Rectal smooth muscle tissue (tissue), 1 donor: ENCODE measurements at regions not wholly inside any gene's neighbourhood (a gene's known extent, or its start where the extent isn't known, plus 50 kb on each side); places are given as distances from the start of the nearest gene placed in this dataset.
"Not testable (repeated sequence)": the region's sequence is repeated elsewhere in the genome, so short reads cannot be mapped to it uniquely, and the experiment has no call there.

Experiments
- H3K27ac ChIP-seq: one replicate; pipeline ENCODE4 v1.7.0; 2013; ENCODE audit warnings: low read depth, low read length, inconsistent platforms
- H3K27me3 ChIP-seq: one replicate; pipeline ENCODE4 v1.7.0; 2013; ENCODE audit warnings: low read length; ENCODE audit not compliant: control insufficient read depth, insufficient read depth
- H3K36me3 ChIP-seq: one replicate; pipeline ENCODE4 v1.7.0; 2013; ENCODE audit warnings: low read length; ENCODE audit not compliant: control insufficient read depth, insufficient read depth
- H3K4me1 ChIP-seq: one replicate; pipeline ENCODE4 v1.7.0; 2013; ENCODE audit warnings: low read length; ENCODE audit not compliant: control insufficient read depth, insufficient read depth
- H3K4me3 ChIP-seq: one replicate; pipeline ENCODE4 v1.7.0; 2013; ENCODE audit warnings: low read length
- H3K9ac ChIP-seq: one replicate; pipeline ENCODE4 v1.7.0; 2013; ENCODE audit warnings: low read length

DNA sequence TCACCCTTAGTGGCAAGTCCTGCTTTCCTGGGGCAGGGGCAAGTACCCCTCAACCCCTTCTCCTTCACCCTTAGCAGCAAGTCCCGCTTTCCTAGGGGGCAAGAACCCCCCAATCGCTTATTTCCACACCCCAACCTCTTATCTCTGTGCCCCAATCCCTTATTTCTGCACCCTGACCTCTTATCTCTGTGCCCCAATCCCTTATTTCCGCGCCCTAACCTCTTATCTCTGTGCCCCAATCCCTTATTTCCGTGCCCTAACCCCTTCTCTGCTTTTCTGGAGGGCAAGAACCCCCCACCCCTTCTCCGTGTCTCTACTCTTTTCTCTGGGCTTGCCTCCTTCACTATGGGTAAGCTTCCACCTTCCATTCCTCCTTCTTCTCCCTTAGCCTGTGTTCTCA, 154.6 kb upstream of the NANOGP8 start:
- not testable (repeated sequence) for H3K4me3 ChIP-seq, H3K4me1 ChIP-seq, H3K9ac ChIP-seq, H3K27ac ChIP-seq, H3K27me3 ChIP-seq, H3K36me3 ChIP-seq

DNA sequence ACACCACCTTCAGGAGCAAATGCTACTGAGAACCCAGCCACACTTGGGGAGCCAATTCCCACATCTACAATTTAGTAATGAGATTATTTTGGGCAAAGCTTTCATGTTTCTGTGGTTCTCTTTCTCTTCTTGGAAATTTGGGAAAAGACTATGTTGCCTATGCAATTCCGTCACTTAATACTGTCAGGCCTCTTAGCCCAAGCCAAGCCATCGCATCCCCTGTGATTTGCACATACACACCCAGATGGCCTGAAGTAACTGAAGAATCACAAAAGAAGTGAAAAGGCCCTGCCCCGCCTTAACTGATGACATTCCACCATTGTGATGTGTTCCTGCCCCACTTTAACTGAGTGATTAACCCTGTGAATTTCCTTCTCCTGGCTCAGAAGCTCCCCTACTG, 153.4 kb upstream of the NANOGP8 start:
- not testable (repeated sequence) for H3K4me3 ChIP-seq, H3K4me1 ChIP-seq, H3K9ac ChIP-seq, H3K36me3 ChIP-seq, H3K27me3 ChIP-seq, H3K27ac ChIP-seq

DNA sequence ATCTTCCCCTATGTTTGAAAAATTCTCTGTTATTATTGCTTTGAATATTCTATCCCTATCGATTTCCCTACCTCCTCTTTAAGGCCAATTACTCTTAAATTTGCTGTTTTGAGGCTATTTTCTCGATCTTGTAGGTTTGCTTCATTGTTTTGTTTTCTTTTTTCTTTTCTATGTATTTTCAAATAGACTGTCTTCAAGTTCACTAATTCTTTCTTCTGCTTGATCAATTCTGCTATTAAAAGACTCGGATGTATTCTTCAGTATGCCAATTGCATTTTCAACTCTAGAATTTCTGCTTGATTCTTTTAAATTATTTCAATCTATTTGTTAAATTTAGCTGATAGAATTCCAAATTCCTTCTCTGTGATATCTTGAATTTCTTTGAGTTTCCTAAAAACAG, 144.0 kb upstream of the NANOGP8 start:
- no peaks in the 10 kb centered on the region for H3K27me3 ChIP-seq
- H3K9ac ChIP-seq, result no peak overlapping the region
- no peaks in the 10 kb centered on the region for H3K4me1 ChIP-seq
- H3K36me3 ChIP-seq, result no peaks in the 10 kb centered on the region
- no peak overlapping the region for H3K27ac ChIP-seq
- no peak overlapping the region for H3K4me3 ChIP-seq

DNA sequence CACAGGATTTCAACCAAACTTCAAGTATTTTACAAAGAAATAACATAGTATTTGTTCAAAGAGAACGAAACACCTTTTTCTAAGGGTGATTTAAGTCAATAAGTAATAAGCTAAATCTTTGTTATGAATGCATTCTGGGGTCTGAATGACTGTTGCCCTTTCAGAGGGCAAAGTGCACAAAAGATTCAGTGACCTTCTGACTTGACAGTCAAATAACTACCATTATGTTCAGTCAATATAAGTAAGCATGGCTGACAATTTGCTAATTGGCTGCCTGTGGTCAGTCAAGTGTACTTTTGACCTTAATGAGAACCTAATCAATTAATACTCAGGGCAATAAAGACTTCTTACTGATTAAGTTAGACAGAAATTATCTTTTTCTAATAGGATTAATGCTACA, 133.1 kb upstream of the NANOGP8 start:
- Histone ChIP-seq H3K36me3 (no peaks in the 10 kb centered on the region), H3K9ac (no peak overlapping the region), H3K4me1 (no peaks in the 10 kb centered on the region), H3K27ac (no peak overlapping the region), H3K27me3 (no peaks in the 10 kb centered on the region), H3K4me3 (no peak overlapping the region)

DNA sequence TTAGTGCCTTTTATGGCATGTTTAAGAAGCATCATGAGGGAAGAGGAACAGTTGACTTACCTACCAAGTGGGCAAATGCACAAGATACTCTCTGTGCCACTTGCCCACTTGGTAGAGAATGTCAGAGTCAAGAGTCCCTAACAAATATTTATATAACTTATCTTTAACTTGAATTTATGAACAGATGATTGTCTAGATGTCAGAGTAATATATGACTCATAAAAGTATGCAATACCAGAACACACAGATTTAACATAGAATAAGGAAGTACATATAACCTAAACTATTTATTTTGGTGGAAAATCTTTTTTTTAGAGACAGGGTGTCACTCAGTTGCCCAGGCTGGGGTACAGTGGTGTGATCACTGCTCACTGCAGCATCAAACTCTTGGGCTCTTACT, 130.0 kb upstream of the NANOGP8 start:
- H3K9ac ChIP-seq, result no peak overlapping the region
- no peak overlapping the region for H3K27ac ChIP-seq
- H3K4me1 ChIP-seq, result no peaks in the 10 kb centered on the region
- no peak overlapping the region for H3K4me3 ChIP-seq
- no peaks in the 10 kb centered on the region for H3K36me3 ChIP-seq
- no peaks in the 10 kb centered on the region for H3K27me3 ChIP-seq

DNA sequence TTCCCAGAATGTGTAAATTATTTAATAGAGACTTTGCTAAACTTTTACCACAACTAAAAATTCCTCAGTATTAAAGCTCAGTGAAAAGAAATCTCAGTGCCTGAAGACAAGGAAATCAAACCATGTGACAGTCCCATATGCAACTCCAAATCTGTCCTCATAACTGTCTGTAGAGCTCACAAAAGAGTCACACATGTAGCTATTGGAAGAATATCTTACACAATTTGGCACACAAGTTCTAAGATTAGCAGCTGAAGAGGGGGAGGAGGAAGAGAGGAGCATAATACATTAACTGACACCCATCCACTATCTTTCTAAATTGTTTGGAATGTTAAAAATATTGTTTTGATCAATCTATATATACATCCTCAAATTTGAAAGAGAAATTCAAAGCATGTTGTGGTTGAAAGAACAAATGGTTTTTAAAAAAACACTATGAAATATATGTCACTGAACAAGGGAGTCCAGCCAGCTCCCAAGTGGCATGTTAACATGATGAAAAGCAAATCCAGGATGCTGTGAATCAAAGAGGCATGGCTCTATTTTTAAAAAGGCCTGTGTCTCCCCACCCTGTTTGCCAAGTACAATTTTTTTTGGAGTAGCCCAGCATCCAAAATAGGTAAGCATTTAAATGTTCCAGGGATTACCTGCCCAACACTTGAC, 126.3 kb upstream of the NANOGP8 start:
- Histone ChIP-seq H3K27ac (no peak overlapping the region), H3K27me3 (no peaks in the 10 kb centered on the region), H3K4me3 (no peak overlapping the region), H3K4me1 (no peaks in the 10 kb centered on the region), H3K36me3 (no peaks in the 10 kb centered on the region), H3K9ac (no peak overlapping the region)

DNA sequence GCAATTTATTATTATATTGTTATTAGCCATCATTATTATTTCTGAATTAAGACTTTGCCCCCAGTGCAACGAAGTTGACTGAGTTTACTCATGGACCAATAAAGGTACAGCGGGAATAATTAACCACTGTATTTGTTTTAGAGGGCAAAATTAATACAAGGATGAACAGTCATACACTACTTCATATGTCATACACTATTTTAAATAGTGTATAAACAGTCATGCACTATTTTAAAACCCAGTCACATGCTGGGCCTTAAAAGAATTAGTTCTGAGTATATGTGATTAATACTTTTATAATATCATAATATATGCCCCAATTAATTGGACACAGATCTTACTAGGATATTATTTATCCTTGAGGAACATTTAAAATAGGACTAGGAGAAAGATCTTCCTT, 125.3 kb upstream of the NANOGP8 start:
- H3K9ac ChIP-seq, result no peak overlapping the region

DNA sequence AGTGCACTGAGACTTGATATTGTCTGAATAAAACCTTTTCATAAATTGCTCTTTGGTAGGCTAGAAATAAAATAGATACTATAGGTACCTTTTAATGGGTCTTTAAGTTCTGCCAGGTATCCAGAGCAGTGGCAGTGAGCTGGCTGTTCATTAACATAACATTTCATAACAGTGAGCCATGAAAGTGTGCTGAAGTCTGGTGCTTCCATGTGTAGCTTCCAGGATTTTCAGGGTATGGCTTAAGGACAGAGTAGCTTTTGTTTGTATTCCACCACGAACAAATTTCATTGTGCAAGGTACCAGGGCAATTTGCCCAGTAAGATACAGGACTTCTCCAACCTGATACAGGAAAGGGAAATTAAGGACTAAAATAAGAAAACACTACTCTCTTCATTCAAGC, 124.7 kb upstream of the NANOGP8 start:
- Histone ChIP-seq H3K27me3 (no peaks in the 10 kb centered on the region), H3K36me3 (no peaks in the 10 kb centered on the region), H3K9ac (no peak overlapping the region), H3K4me3 (no peak overlapping the region), H3K27ac (no peak overlapping the region), H3K4me1 (no peaks in the 10 kb centered on the region)

More for the DNA sequence above, 125.3 kb upstream of the NANOGP8 start:
- Histone ChIP-seq H3K27ac (no peak overlapping the region), H3K27me3 (no peaks in the 10 kb centered on the region), H3K36me3 (no peaks in the 10 kb centered on the region), H3K4me3 (no peak overlapping the region), H3K4me1 (no peaks in the 10 kb centered on the region)

DNA sequence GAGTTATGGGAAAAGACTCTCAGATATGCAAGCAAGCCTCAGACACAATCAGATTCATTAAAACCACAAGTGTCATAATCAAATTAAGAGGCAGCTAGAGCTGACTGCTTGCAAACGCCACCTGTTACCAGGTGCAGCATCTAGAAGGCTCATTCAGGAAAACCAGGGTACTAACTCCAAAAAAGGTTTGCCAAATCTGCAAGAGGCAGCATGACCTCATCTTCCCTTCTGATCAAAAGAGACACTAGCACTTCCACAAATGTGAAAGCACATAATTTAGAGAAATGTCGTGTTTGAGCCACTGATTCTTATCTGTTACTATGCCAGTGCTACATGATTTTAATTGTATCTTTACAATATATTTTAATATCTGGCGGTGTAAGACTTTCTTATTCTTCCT, 123.3 kb upstream of the NANOGP8 start:
- H3K9ac ChIP-seq, result no peak overlapping the region
- no peaks in the 10 kb centered on the region for H3K4me1 ChIP-seq
- H3K4me3 ChIP-seq, result no peak overlapping the region
- H3K27ac ChIP-seq, result no peak overlapping the region
- no peaks in the 10 kb centered on the region for H3K36me3 ChIP-seq
- no peaks in the 10 kb centered on the region for H3K27me3 ChIP-seq

DNA sequence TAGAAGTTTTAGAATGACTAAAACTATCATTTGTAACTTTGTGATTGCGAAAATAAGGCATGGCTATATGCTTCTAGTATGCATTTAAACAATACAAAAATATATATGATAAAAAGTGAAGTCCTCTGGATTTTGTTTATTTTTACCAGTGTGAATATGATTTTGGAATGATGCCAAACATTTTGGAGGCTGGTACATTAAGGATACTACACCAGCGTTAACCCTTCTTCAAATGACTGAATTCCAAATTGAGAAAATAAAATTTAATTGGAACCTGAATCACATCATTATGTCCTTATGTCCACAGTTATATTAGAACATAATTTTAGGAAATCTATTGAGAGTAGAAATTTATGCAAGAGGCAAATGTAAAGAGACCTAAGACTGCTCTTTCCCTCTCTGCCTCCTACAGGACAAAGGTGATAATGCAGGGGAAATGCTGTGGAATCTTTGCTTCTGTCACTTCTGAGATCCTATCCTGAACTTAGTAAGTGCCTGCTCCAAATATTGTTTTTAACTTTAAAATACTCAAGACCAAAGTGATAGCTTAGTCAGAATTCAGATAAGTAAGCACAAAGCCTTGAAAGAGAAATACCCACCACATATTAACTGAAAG, 121.1 kb upstream of the NANOGP8 start:
- H3K27me3 ChIP-seq, result no peaks in the 10 kb centered on the region
- no peak overlapping the region for H3K27ac ChIP-seq
- H3K36me3 ChIP-seq, result no peaks in the 10 kb centered on the region
- H3K4me3 ChIP-seq, result no peak overlapping the region
- no peaks in the 10 kb centered on the region for H3K4me1 ChIP-seq
- no peak overlapping the region for H3K9ac ChIP-seq

DNA sequence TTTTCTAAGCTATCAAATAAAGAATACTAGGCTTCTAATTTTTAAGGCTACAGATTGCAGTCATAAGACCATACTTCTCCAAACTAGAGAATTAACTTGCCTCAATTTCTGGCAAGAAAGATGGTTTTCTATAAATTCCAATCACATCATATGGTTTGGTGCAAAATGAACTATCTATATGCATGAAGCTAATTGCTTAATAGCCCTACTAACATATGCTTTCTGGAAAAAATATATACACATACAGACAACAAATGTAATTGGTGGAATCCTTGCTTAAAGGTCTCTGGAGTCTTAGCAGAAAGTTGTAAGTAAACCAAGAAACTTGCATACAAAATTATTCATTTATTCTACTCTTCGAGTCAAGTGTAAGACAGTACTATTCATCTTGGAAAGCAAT, 113.1 kb upstream of the NANOGP8 start:
- no peaks in the 10 kb centered on the region for H3K36me3 ChIP-seq
- H3K4me1 ChIP-seq, result peaks cover 4% of the 10 kb centered on the region
- H3K9ac ChIP-seq, result no peak overlapping the region
- no peak overlapping the region for H3K4me3 ChIP-seq
- no peaks in the 10 kb centered on the region for H3K27me3 ChIP-seq
- no peak overlapping the region for H3K27ac ChIP-seq

DNA sequence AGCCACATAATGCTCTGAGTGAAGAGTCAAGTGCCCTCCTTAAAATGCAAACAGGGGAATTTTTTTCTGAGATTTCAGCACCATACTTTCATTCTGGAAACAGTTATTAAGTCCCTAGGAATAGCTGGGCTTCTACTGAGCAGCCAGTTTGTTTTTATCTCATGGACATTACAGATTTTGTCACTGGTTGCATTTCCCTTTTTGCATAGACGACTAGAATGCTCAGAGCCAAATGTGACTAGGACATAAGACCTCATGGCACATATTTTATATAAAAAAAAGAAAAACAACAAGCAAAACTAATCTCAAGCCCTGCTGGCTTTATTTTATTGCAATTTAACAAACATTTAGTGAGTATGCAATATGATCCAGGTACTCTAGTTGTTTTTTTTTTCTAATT, 112.7 kb upstream of the NANOGP8 start:
- H3K27me3 ChIP-seq, result no peaks in the 10 kb centered on the region

DNA sequence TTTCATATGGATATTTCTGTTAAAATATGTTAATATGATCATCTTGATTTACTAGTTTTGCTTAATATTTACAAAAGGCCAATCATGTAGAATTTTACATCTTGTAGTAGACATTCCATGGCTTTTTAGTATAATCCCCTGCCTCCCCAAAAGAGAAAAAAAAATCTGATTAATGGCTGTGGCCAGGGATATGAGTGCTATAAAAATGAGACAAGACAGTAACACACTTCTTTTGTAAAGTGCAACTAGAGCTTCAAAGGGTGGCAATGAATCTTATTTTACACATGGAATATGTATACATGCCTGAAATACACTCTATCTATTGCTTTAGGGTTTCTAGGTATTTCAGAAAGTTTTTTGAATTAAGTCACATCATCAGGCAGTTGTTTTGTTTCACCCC, 112.2 kb upstream of the NANOGP8 start:
- no peaks in the 10 kb centered on the region for H3K27me3 ChIP-seq
- H3K9ac ChIP-seq, result no peak overlapping the region
- no peaks in the 10 kb centered on the region for H3K36me3 ChIP-seq
- no peak overlapping the region for H3K27ac ChIP-seq
- H3K4me1 ChIP-seq, result peaks cover 4% of the 10 kb centered on the region
- no peak overlapping the region for H3K4me3 ChIP-seq

More for the DNA sequence above, 112.7 kb upstream of the NANOGP8 start:
- H3K27ac ChIP-seq, result no peak overlapping the region
- no peaks in the 10 kb centered on the region for H3K36me3 ChIP-seq
- H3K4me3 ChIP-seq, result no peak overlapping the region
- H3K9ac ChIP-seq, result no peak overlapping the region
- peaks cover 4% of the 10 kb centered on the region for H3K4me1 ChIP-seq
